WTC11 (cell line): ENCODE measurements at regions not wholly inside any gene's neighbourhood (a gene's known extent, or its start where the extent isn't known, plus 50 kb on each side); places are given as distances from the start of the nearest gene placed in this dataset.

Experiments
- ATAC-seq: fragments of 200-7000 bp; cut with Tn5 transposase; 2 replicates; pipeline ENCODE4 v1.10.0; 2021; ENCODE audit warnings: mild to moderate bottlenecking, moderate library complexity
- CTCF ChIA-PET: fragments of 300-600 bp; sonication (Branson Sonifier 250); formaldehyde crosslinking; loops from one replicate; lab custom pipeline; 2021; ENCODE audit warnings: antibody characterized with exemption; lab: Charles Lee
- POLR2A ChIA-PET: fragments of 350-600 bp; sonication (Branson Sonifier 250); formaldehyde crosslinking; loops from one replicate; lab custom pipeline; 2021; ENCODE audit warnings: antibody characterized with exemption; lab: Charles Lee
- DNase-seq: peaks from one replicate; pipeline ENCODE4 v3.0.0; 2021; ENCODE audit warnings: low spot score
- H3K27ac Mint-ChIP-seq: 2 replicates; pipeline ENCODE4 v1.8.0; 2021; ENCODE audit warnings: mixed read lengths
- H3K27me3 Mint-ChIP-seq: 2 replicates; pipeline ENCODE4 v1.8.0; 2021; ENCODE audit warnings: low read depth, mild to moderate bottlenecking, moderate library complexity, mixed read lengths
- H3K36me3 Mint-ChIP-seq: 2 replicates; pipeline ENCODE4 v1.8.0; 2021; ENCODE audit warnings: mixed read lengths
- H3K4me1 Mint-ChIP-seq: 2 replicates; pipeline ENCODE4 v1.8.0; 2022; ENCODE audit warnings: mixed read lengths
- H3K4me3 Mint-ChIP-seq: 2 replicates; pipeline ENCODE4 v1.8.0; 2021; ENCODE audit warnings: mild to moderate bottlenecking, moderate library complexity, mixed read lengths
- H3K9me3 Mint-ChIP-seq: 2 replicates; pipeline ENCODE4 v1.8.0; 2021; ENCODE audit warnings: mixed read lengths
- ARID4B ChIP-seq: sonication (generic); formaldehyde crosslinking; IDR thresholded peaks from 2 replicates; pipeline ENCODE4 v1.8.0; 2023; ENCODE audit warnings: missing genetic modification reagents, mild to moderate bottlenecking, borderline replicate concordance
- ATF1 ChIP-seq: sonication (generic); formaldehyde crosslinking; IDR thresholded peaks from 2 replicates; pipeline ENCODE4 v1.8.1; 2023; ENCODE audit warnings: mild to moderate bottlenecking, moderate library complexity, missing genetic modification reagents
- ATF2 ChIP-seq: sonication (generic); formaldehyde crosslinking; IDR thresholded peaks from 2 replicates; pipeline ENCODE4 v1.8.1; 2022; ENCODE audit warnings: low read depth, missing genetic modification reagents, borderline replicate concordance
- CREB1 ChIP-seq: sonication (generic); formaldehyde crosslinking; IDR thresholded peaks from 2 replicates; pipeline ENCODE4 v1.8.0; 2023; ENCODE audit warnings: mild to moderate bottlenecking, missing genetic modification reagents
- CREM ChIP-seq: sonication (generic); formaldehyde crosslinking; IDR thresholded peaks from 2 replicates; pipeline ENCODE4 v1.8.1; 2022; ENCODE audit warnings: mild to moderate bottlenecking, missing genetic modification reagents, moderate library complexity
- CTCF ChIP-seq: fragments of 200-600 bp; IDR thresholded peaks from 2 replicates; pipeline ENCODE4 v1.8.0; 2022; ENCODE audit warnings: antibody characterized with exemption
- ETV6 ChIP-seq: sonication (generic); formaldehyde crosslinking; IDR thresholded peaks from 2 replicates; pipeline ENCODE4 v1.8.1; 2022; ENCODE audit warnings: mild to moderate bottlenecking, missing genetic modification reagents
- FOXP4 ChIP-seq: sonication (generic); formaldehyde crosslinking; IDR thresholded peaks from 2 replicates; pipeline ENCODE4 v1.8.0; 2022; ENCODE audit warnings: mild to moderate bottlenecking, missing genetic modification reagents
- NFATC4 ChIP-seq: fragments of 250-450 bp; sonication (Bioruptor Pico); IDR thresholded peaks from 2 replicates; pipeline ENCODE4 v1.9.0; 2021; ENCODE audit warnings: mild to moderate bottlenecking
- NFE2L1 ChIP-seq: sonication (generic); formaldehyde crosslinking; IDR thresholded peaks from 2 replicates; pipeline ENCODE4 v1.8.1; 2023; ENCODE audit warnings: missing genetic modification reagents
- NR1H2 ChIP-seq: sonication (generic); formaldehyde crosslinking; IDR thresholded peaks from 2 replicates; pipeline ENCODE4 v1.9.0; 2021; ENCODE audit warnings: mild to moderate bottlenecking, moderate library complexity, missing genetic modification reagents
- PREB ChIP-seq: sonication (generic); formaldehyde crosslinking; IDR thresholded peaks from 2 replicates; pipeline ENCODE4 v1.8.1; 2022; ENCODE audit warnings: mild to moderate bottlenecking, missing genetic modification reagents, moderate library complexity, borderline replicate concordance
- RORB ChIP-seq: fragments of 250-450 bp; sonication (Bioruptor Pico); IDR thresholded peaks from 2 replicates; pipeline ENCODE4 v1.9.0; 2021; ENCODE audit warnings: mild to moderate bottlenecking
- SMAD3 ChIP-seq: sonication (generic); formaldehyde crosslinking; IDR thresholded peaks from 2 replicates; pipeline ENCODE4 v1.8.0; 2022; ENCODE audit warnings: missing genetic modification reagents, mild to moderate bottlenecking, borderline replicate concordance
- SMAD4 ChIP-seq: sonication (generic); formaldehyde crosslinking; IDR thresholded peaks from 2 replicates; pipeline ENCODE4 v1.8.0; 2022; ENCODE audit warnings: mild to moderate bottlenecking, missing genetic modification reagents
- SP1 ChIP-seq: sonication (generic); formaldehyde crosslinking; conservative IDR thresholded peaks from 2 replicates; pipeline ENCODE4 v1.8.1; 2022; ENCODE audit warnings: missing genetic modification reagents
- STAT6 ChIP-seq: sonication (generic); formaldehyde crosslinking; conservative IDR thresholded peaks from 2 replicates; pipeline ENCODE4 v1.8.1; 2023; ENCODE audit warnings: mild to moderate bottlenecking, low read depth, missing genetic modification reagents, moderate library complexity
- TEAD1 ChIP-seq: sonication (generic); formaldehyde crosslinking; IDR thresholded peaks from 2 replicates; pipeline ENCODE4 v1.8.0; 2022; ENCODE audit warnings: mild to moderate bottlenecking, missing genetic modification reagents
- TP53 ChIP-seq: sonication (generic); formaldehyde crosslinking; IDR thresholded peaks from 2 replicates; pipeline ENCODE4 v1.8.1; 2023; ENCODE audit warnings: mild to moderate bottlenecking, missing genetic modification reagents
- USF2 ChIP-seq: sonication (generic); formaldehyde crosslinking; IDR thresholded peaks from 2 replicates; pipeline ENCODE4 v1.8.1; 2023; ENCODE audit warnings: mild to moderate bottlenecking, missing genetic modification reagents, moderate library complexity
- ZNF138 ChIP-seq: sonication (generic); formaldehyde crosslinking; conservative IDR thresholded peaks from 2 replicates; pipeline ENCODE4 v1.8.1; 2022; ENCODE audit warnings: mild to moderate bottlenecking, moderate library complexity, missing genetic modification reagents
- ZNF416 ChIP-seq: fragments of 250-450 bp; sonication (Bioruptor Pico); IDR thresholded peaks from 2 replicates; pipeline ENCODE4 v1.9.0; 2021; ENCODE audit warnings: mild to moderate bottlenecking, inconsistent platforms

GRCh38 chr4:1469043-1469442 lies 62.8 kb upstream of the NKX1-1 start (continued):
- TF ChIP-seq STAT6 (CRISPR knock-in tag) = no peak
- TF ChIP-seq USF2 = no peak
- no peak for TF ChIP-seq CREB1
- no peak for TF ChIP-seq NFATC4 (CRISPR knock-in tag)
- TF ChIP-seq ZNF416 = no peak
- no peak for TF ChIP-seq ATF2 (CRISPR knock-in tag)
- TF ChIP-seq CREM (CRISPR knock-in tag) = no peak
- no peak for TF ChIP-seq SMAD4
- TF ChIP-seq PREB (CRISPR knock-in tag) = no peak

GRCh38 chr4:1467581-1468458 lies 61.6 kb upstream of the NKX1-1 start:
- H3K9me3 Mint-ChIP-seq = peaks cover 15% of the 10 kb centered on the region
- H3K4me1 Mint-ChIP-seq = no peaks in the 10 kb centered on the region; the same call in 1 of the 2 replicates
- no peak overlapping the region for H3K27ac Mint-ChIP-seq
- H3K36me3 Mint-ChIP-seq = peaks cover 5% of the 10 kb centered on the region; the same call in 1 of the 2 replicates
- ChIA-PET POLR2A (no interaction called here), CTCF (no interaction called here)
- peaks cover 14% of the 10 kb centered on the region for H3K27me3 Mint-ChIP-seq
- DNase-seq = no peak
- no peak for TF ChIP-seq TP53 (CRISPR knock-in tag)
- no peak for TF ChIP-seq ARID4B (CRISPR knock-in tag)
- TF ChIP-seq NR1H2 (CRISPR knock-in tag) = no peak
- no peak for TF ChIP-seq SMAD4
- TF ChIP-seq FOXP4 (CRISPR knock-in tag) = no peak
- TF ChIP-seq ZNF138 = no peak
- TF ChIP-seq TEAD1 = no peak
- no peak for TF ChIP-seq RORB
- no peak for TF ChIP-seq NFE2L1 (CRISPR knock-in tag)
- TF ChIP-seq ETV6 (CRISPR knock-in tag) = no peak
- TF ChIP-seq CTCF = no peak
- no peak for TF ChIP-seq SP1 (CRISPR knock-in tag)
- TF ChIP-seq SMAD3 = no peak
- no peak for TF ChIP-seq ATF1
- ATAC-seq = no peak
- H3K4me3 Mint-ChIP-seq = no peak overlapping the region
